ENCODE measurements at regions not wholly inside any gene's neighbourhood (a gene's known extent, or its start where the extent isn't known, plus 50 kb on each side); places are given as distances from the start of the nearest gene placed in this dataset.

DNA sequence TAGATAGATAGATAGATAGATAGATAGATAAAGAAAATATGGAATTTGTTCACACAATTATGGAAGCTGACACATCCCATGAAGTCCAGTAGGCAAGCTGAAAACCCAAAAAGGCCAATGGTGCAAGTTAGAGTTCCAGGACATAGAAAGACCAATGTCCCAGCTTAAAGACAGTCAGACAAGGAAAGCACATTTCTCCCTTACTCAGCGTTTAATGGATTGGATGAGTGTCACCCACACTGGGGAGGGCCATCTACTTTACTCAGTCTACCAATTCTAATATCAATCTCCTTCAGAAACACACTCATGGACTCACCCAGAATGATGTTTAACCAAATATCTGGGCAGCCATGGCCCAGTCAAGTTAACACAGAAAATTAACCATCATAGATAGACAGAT lies 327.7 kb upstream of the CDH11 start:
- TF ChIP-seq, protein P1, sequence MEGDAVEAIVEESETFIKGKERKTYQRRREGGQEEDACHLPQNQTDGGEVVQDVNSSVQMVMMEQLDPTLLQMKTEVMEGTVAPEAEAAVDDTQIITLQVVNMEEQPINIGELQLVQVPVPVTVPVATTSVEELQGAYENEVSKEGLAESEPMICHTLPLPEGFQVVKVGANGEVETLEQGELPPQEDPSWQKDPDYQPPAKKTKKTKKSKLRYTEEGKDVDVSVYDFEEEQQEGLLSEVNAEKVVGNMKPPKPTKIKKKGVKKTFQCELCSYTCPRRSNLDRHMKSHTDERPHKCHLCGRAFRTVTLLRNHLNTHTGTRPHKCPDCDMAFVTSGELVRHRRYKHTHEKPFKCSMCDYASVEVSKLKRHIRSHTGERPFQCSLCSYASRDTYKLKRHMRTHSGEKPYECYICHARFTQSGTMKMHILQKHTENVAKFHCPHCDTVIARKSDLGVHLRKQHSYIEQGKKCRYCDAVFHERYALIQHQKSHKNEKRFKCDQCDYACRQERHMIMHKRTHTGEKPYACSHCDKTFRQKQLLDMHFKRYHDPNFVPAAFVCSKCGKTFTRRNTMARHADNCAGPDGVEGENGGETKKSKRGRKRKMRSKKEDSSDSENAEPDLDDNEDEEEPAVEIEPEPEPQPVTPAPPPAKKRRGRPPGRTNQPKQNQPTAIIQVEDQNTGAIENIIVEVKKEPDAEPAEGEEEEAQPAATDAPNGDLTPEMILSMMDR (conservative IDR thresholded peaks at IDR 0.05; ENCODE audit: low read depth, low read length) = no peak
- no peak for TF ChIP-seq EZH2 (IDR thresholded peaks at IDR 0.05; ENCODE audit: low read length, unreplicated experiment)
